ENCODE measurements at regions not wholly inside any gene's neighbourhood (a gene's known extent, or its start where the extent isn't known, plus 50 kb on each side); places are given as distances from the start of the nearest gene placed in this dataset.

DNA sequence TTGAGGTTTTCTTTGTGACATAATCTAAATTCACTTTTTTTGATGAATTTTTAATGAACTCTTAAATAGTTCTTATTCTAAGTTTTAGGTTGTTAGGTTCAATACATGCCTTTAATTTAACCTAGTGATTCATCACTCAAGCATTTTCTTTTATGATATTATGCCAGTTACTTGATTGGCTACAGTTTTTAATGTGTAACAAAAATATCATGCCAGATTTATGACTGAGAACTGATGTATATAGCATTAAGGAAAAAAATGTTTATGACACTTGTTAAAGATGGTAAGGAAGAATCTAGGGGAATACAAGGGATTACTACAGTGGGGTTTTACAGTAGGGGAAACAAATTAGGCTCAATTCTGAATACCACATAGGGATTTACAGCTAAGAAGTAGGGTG is 103.1 kb downstream of the VGLL3 start:
- Histone ChIP-seq H3K4me3 (ENCODE audit: low read depth in 2 of 2, low read length in 2 of 2) (no peak overlapping the region), H3K36me3 (ENCODE audit: control insufficient read depth, insufficient read depth, low read length) (no peaks in the 10 kb centered on the region), H3K4me1 (ENCODE audit: control insufficient read depth, insufficient read depth, low read length) (no peaks in the 10 kb centered on the region), H3K27ac (ENCODE audit: low read length) (no peak overlapping the region), H3K27me3 (ENCODE audit: control insufficient read depth, insufficient read depth, low read length) (no peaks in the 10 kb centered on the region), H3K9me3 (ENCODE audit: control insufficient read depth, insufficient read depth, low read depth, low read length) (no peaks in the 10 kb centered on the region)
- in situ Hi-C loops (cut with HindIII; ENCODE audit: low pct_unique_long_range_greater_than_20kb, low sequenced_read_pairs), result no loop called here
- CTCF ChIA-PET, result no interaction called here
- BruUV-seq (replicated peaks), result no TSS peak
- TF ChIP-seq POLR2AphosphoS5 (IDR thresholded peaks at IDR 0.05; ENCODE audit: low read depth, low read length) (no peak), CTCF (IDR thresholded peaks at IDR 0.05) (no peak), TCF7L2 (IDR thresholded peaks at IDR 0.05; ENCODE audit: low read depth, low read length) (no peak), REST (IDR thresholded peaks at IDR 0.05; ENCODE audit: insufficient read depth in 1 of 2, low read depth in 2 of 2, low read length in 1 of 2) (no peak), SIN3A (IDR thresholded peaks at IDR 0.05; ENCODE audit: borderline replicate concordance, insufficient read depth, low read depth, low read length) (no peak)
- intact Hi-C loops (cut with micrococcal nuclease; ENCODE audit: unreplicated experiment), result no loop called here
- POLR2A ChIA-PET, result no interaction called here
- ATAC-seq (no peak), DNase-seq (ENCODE audit: low read depth, low spot score) (no peak)

DNA sequence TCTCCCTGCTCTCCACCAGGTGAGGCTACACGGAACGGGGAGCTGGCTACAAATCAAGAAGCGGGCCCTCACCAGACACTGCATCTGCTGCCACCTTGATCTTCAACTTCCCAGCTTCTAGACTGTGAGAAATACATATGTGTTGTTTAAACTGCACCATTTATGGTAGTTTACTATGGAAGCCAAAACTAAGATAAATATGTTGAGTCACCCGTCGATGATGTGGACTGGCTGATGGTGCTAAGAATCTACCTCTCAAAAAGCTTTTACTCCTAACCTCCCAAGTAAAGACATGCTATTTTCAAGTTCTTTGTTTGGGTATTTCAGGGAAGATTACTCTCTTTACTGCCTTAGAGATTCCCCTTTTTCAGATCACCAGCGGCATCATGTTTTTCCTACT is 110.9 kb downstream of the VGLL3 start:
- in situ Hi-C loops (cut with HindIII; ENCODE audit: low pct_unique_long_range_greater_than_20kb, low sequenced_read_pairs), result no loop called here
- H3K4me3 ChIP-seq (ENCODE audit: low read depth in 2 of 2, low read length in 2 of 2), result no peak overlapping the region

More for the DNA sequence above, 110.9 kb downstream of the VGLL3 start:
- intact Hi-C loops (cut with micrococcal nuclease; ENCODE audit: unreplicated experiment), result no loop called here
- Histone ChIP-seq H3K36me3 (ENCODE audit: control insufficient read depth, insufficient read depth, low read length) (no peaks in the 10 kb centered on the region), H3K9me3 (ENCODE audit: control insufficient read depth, insufficient read depth, low read depth, low read length) (no peaks in the 10 kb centered on the region), H3K4me1 (ENCODE audit: control insufficient read depth, insufficient read depth, low read length) (no peaks in the 10 kb centered on the region), H3K27me3 (ENCODE audit: control insufficient read depth, insufficient read depth, low read length) (no peaks in the 10 kb centered on the region), H3K27ac (ENCODE audit: low read length) (no peak overlapping the region)
- TF ChIP-seq SIN3A (IDR thresholded peaks at IDR 0.05; ENCODE audit: borderline replicate concordance, insufficient read depth, low read depth, low read length) (no peak), CTCF (IDR thresholded peaks at IDR 0.05) (no peak), POLR2AphosphoS5 (IDR thresholded peaks at IDR 0.05; ENCODE audit: low read depth, low read length) (no peak), REST (IDR thresholded peaks at IDR 0.05; ENCODE audit: insufficient read depth in 1 of 2, low read depth in 2 of 2, low read length in 1 of 2) (no peak), TCF7L2 (IDR thresholded peaks at IDR 0.05; ENCODE audit: low read depth, low read length) (no peak)
- ATAC-seq (no peak), DNase-seq (ENCODE audit: low read depth, low spot score) (no peak)
- CTCF ChIA-PET, result no interaction called here
- POLR2A ChIA-PET, result no interaction called here
- no TSS peak for BruUV-seq (replicated peaks)

Data from Panc1 (cell line).